ENCODE measurements at regions not wholly inside any gene's neighbourhood (a gene's known extent, or its start where the extent isn't known, plus 50 kb on each side); places are given as distances from the start of the nearest gene placed in this dataset.
A peak's percentile ranks its signal among the peaks of the same experiment; 100 is the strongest.

DNA sequence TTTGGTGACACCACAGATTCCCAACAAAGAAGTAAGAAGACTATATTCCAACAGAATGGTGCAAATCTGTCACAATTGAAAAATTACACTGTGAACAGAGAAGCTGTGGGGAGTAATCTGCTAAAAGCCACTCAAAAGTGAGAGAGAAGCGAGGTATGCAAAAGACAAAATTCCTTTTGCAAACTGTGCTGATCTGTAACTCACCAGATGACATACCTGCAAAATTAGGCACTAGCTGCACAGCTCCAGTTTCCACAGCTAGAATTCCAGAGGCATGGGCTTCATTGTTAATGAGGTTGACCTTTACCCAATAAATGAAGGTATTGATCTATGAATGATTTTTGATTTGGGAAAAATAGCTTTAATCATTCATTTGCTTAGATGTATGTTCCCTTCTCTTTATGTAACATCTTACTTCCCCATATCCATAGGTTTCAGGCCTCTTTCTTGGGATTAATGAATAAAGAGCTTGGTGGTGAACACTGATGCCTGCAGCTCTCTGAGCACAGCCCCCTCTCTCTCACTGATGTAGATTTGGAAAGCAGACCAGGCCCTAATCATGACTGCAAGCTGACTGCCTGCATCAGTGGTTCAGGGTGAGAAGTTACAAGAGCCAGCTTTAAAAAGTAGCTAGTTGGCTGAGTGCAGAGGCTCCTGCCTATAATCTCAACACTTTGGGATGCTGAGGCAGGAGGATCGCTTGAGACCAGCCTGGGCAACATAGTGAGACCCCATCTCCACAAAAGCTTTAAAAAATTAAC is 85.2 kb downstream of the LACC1 start:
- Histone ChIP-seq H3K4ac (ENCODE audit: low read depth, low read length) (no peak overlapping the region), H3K27me3 (ENCODE audit: insufficient read depth, low read length) (no peaks in the 10 kb centered on the region), H3K4me1 (ENCODE audit: insufficient read depth, low read length) (no peaks in the 10 kb centered on the region), H4K5ac (ENCODE audit: insufficient read length, low read depth, low read length) (no peak overlapping the region), H2BK20ac (ENCODE audit: low read depth, low read length, poor library complexity, severe bottlenecking) (no peak overlapping the region), H3T11ph (ENCODE audit: low read length) (no peak overlapping the region), H3K23ac (ENCODE audit: insufficient read length, low read depth, low read length) (no peak overlapping the region), H3K14ac (ENCODE audit: insufficient read depth, low read length) (no peak overlapping the region), H3K79me1 (ENCODE audit: insufficient read depth, low read depth, low read length, poor library complexity, severe bottlenecking) (no peaks in the 10 kb centered on the region), H2AFZ (ENCODE audit: low read length) (no peak overlapping the region), H4K91ac (ENCODE audit: insufficient read length, low read depth, low read length) (no peak overlapping the region), H3K79me2 (ENCODE audit: insufficient read depth, low read length) (no peaks in the 10 kb centered on the region), H2BK120ac (ENCODE audit: low read depth, low read length, poor library complexity, severe bottlenecking) (no peak overlapping the region), H3K56ac (ENCODE audit: insufficient read length, low read depth, low read length) (no peak overlapping the region), H4K20me1 (ENCODE audit: control insufficient read depth, insufficient read depth, insufficient read length) (no peaks in the 10 kb centered on the region), H2AK5ac (ENCODE audit: insufficient read length, low read length) (no peak overlapping the region), H2BK5ac (ENCODE audit: insufficient read length, low read length) (no peak overlapping the region), H3K4me2 (ENCODE audit: insufficient read depth, insufficient read length, low read length) (no peak overlapping the region), H4K8ac (replicated peaks; ENCODE audit: insufficient read length, low read depth, low read length) (no peak overlapping the region), H3K9ac (ENCODE audit: extremely low read depth, insufficient read length, low read length) (no peak overlapping the region), H2BK15ac (ENCODE audit: low read depth, low read length) (no peak overlapping the region), H3K9me3 (ENCODE audit: control insufficient read depth, low read depth, low read length) (no peaks in the 10 kb centered on the region), H2BK12ac (ENCODE audit: insufficient read length, low read depth, low read length) (no peak overlapping the region), H3K23me2 (ENCODE audit: insufficient read length, low read depth, low read length, poor library complexity, severe bottlenecking) (no peaks in the 10 kb centered on the region), H3K27ac (ENCODE audit: insufficient read length, low read depth, low read length) (no peak overlapping the region), H3K18ac (ENCODE audit: insufficient read length, low read depth, low read length) (no peak overlapping the region)
- peaks cover 0 to 7% of the 10 kb centered on the region in 2 experiments; a peak in 3 of 4 replicates for H3K4me1 Mint-ChIP-seq
- peaks cover 2% of the 10 kb centered on the region; the same call in 1 of the 2 replicates for H3K27me3 Mint-ChIP-seq (ENCODE audit: low read depth)
- H3K4me3 Mint-ChIP-seq: no peak overlapping the region
- DNase-seq: no peak
- H3K9me3 Mint-ChIP-seq: peaks cover 8 to 12% of the 10 kb centered on the region in 2 experiments; a peak in 4 of 5 replicates
- WGBS (ENCODE audit: extremely low coverage, insufficient read length, low lambda C conversion rate): no CpG with 5 or more reads among the region's 2 CpGs
- peaks cover 2 to 12% (median 10%) of the 10 kb centered on the region in 3 experiments; a peak in 4 of 7 replicates for H3K36me3 Mint-ChIP-seq (ENCODE audit: insufficient read depth in 1 of 3, low read depth in 3 of 3)
- peak overlapping the region in 1 of 3 experiments; percentile 14; a peak in 2 of 7 replicates for H3K27ac Mint-ChIP-seq
- TF ChIP-seq CTCF (conservative IDR thresholded peaks at IDR 0.05): no peak

Data from H9 (cell line).